Forelimb muscle (tissue), 1 donor: ENCODE measurements at regions not wholly inside any gene's neighbourhood (a gene's known extent, or its start where the extent isn't known, plus 50 kb on each side); places are given as distances from the start of the nearest gene placed in this dataset.

Experiments
- DNase-seq: peaks from one replicate; pipeline ENCODE4 v3.0.0-alpha.2; 2013; ENCODE audit warnings: low read depth

DNA sequence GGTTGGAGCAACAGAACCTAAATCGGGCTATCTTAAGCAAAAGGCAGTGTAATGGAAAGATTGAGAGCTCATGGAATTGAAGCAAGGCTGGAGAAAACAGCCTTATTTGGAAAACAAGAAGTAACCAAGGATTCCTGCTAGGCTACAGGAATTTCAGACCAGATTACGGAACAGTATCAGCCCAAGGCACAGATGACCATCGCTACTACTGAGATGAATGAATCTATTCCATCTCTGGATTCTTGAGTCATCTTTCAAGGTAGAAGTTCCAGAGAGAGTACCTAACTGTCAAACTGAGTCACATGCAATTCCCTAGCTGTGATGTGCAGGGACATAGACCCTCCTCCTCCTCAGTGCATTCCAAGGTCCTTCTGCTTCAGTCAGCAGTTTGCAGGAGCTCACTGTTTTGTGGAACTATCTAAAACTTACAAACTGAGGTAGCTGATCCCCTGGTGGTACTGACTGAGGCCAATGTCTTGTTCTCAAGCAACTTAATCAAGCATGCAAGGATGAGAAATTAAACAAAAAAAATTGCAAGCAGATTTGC, 62.0 kb upstream of the SMLR1 start:
- DNase-seq: no peak

DNA sequence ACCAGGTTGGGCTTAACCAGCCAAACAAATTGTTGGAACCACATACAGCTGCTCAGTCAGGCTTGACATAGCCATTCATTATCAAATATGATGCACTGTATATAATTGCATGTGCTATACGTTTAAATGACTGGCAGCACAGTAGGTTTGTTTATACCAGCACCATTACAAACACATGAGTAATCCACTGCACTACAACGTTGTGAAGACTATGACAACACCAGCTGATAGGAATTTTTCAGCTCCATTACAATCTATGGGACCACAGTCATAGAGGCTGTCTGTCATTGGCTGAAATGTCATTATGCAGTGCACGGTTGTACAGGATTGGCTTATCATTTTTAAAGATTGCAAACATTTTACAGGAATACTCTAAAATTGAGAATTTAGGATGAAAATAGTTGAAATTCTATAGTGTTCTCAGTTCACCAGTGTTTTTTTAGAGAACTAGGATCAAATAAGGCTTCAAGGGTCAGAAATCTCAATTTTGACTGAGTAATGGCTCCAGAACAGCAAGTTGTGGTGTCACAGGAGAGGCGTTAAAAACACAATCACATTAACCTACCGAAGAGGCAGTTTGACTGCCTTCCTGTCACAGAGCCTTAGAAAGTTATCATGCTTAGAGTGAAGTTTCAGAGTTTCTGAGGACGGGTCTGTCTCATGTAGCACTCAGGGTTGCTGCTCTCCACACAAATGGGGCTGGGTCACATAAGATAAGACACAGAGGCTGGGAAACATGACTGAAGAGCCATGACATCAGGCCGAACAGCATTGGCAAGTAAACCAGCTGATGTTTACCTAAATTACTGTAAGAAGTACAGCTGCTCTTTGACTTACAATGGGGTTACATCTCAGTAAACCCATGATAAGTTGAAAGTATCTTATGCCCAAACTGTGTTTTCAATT, 60.7 kb upstream of the SMLR1 start:
- DNase-seq: no peak

DNA sequence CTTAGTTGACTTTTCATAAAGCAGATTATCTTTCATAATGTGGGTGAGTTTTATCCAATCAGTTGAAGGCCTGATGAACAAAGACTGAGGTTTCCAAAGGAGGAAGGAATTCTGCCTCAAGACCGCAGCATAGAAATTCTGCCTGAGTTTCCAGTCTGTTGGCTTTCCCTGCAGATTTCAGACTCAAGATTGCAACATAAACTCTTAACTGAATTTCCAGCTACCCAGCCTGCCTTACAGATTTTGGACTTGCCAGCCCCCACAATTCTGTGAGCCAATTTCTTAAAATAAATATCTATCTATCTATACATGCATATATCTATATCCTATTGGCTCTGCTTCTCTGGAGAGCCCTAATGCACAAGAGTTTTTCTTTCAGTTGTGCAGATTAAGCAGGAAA, 57.3 kb upstream of the SMLR1 start:
- DNase-seq: no peak

DNA sequence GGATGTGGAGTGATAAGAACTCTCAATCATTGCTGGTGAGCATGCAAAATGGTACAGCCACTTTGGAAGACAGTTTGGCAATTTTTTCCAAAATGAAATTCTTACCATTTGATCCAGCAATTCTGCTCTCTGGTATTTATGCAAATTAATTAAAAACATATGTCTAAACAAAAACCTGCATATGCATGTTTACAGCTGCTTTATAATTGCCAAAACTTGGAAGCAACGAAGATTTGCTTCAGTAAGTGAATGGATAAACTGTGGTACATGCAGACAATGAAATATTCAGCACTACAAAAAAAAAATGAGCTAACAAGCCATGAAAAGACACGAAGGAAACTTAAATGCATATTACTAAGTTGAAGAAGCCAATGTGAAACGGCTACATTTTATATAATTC, 55.5 kb upstream of the SMLR1 start:
- DNase-seq: no peak

DNA sequence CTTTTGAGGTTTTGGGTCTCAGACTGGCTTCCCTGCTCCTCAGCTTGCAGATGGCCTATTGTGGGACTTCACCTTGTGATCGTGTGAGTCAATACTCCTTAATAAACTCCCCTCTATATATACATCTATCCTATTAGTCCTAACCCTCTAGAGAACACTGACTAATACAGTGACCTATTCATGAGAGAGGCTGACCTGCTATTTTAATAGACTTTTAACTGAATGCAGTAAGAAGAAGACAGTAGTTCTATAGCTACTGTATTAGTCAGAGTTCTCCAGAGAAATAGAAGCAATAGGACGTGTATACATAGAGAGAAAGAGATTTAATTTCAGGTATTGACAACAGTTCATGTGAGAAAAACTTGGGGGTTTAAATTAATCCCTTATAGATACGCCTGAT, 53.3 kb upstream of the SMLR1 start:
- no peak for DNase-seq

DNA sequence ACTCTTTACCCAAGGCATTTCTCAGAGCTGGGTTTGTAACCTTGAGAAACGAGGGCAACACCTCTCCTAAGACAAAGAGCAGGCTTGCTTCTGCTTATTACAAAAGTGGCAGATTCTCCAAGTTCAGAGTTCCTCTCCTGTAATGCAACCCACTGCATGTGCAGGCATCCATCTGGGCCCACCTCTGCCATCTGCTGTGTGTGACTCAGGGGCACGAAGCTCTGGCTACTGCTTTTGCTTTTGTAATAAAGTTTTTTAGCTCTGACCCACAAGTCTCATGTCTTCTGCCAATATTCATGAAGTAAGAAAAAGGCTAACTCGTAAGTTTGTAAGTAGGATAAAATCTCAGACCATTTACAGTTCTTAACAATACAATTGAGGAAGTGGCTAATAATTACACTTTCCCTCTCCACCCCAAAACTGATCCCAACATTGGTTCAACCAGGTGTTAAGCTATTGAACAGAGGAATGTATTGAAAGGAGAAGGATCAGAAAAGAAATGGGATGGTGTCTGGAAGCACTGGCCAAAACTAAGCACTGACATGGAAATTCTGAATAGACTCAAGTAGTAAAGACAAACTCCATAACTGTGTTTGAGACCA, 51.7 kb upstream of the SMLR1 start:
- DNase-seq: no peak

DNA sequence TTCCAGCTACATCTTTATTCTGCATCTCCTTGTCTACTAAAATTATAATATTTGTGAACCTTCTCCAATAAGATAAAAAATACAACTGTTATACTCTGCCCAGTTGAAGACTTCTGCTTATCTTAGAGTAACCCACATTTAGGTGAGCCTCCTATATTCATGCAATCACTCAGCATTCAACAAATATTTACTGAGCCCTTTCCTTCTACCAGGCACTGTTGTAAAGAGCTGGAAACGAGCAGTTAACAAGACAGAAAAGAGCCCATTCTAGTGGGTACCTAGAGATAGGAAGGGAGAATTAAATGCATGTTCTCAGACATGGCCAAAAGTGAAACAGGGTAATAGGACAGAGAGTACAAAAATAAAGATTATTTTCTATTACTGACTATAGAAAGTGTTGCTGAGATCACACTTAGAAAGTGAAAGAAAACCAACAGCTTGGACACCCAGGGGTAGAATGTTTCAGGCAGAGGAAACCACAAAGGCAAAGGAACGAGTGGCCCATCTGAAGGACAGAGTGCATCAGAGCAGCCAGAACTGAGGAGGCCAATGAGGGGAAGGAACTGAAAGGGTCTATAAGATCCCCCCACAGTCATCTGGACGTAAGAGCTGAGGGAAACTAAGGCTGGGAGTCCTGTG, 50.8 kb upstream of the SMLR1 start:
- DNase-seq: no peak
